C4-2B (cell line): ENCODE measurements at regions not wholly inside any gene's neighbourhood (a gene's known extent, or its start where the extent isn't known, plus 50 kb on each side); places are given as distances from the start of the nearest gene placed in this dataset.

Experiments
- CTCF ChIP-seq: fragments of 450-650 bp; conservative IDR thresholded peaks from 2 replicates; pipeline ENCODE4 v1.5.1; 2017; ENCODE audit warnings: mild to moderate bottlenecking
- ZFX ChIP-seq: fragments of 450-650 bp; IDR thresholded peaks from 2 replicates; pipeline ENCODE4 v1.6.1; 2017

- TF ChIP-seq CTCF: no peak
- TF ChIP-seq ZFX: no peak
These were observed 420.5 kb downstream of the MTX2 start for GRCh38 chr2:176689711-176690110.
